GM21515 (cell line): ENCODE measurements at regions not wholly inside any gene's neighbourhood (a gene's known extent, or its start where the extent isn't known, plus 50 kb on each side); places are given as distances from the start of the nearest gene placed in this dataset.
"Not testable (repeated sequence)": the region's sequence is repeated elsewhere in the genome, so short reads cannot be mapped to it uniquely, and the experiment has no call there.

Experiments
- ATAC-seq: cut with Tn5 transposase; IDR thresholded peaks from one replicate; pipeline ENCODE4 v1.9.1; 2021; ENCODE audit not compliant: unreplicated experiment

DNA sequence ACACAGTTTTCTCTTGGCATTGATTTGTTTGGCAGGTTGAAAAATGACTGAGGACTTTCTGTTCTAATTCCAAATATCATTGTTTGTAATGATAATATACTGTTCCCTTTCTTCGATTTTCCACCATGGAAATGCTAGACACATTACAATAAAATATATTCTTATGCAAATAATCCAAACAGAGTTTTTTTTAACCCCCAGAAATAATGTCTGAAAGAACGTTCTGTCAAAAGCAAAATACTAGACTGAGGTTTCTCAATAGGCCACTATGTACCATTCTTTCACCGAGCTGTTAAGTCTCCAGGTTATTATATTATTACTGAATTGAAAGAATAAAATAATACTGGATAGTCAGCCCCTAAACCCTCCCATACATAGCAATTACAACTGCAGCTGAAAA lies 312.5 kb downstream of the ZIC3 start:
- ATAC-seq: no peak

DNA sequence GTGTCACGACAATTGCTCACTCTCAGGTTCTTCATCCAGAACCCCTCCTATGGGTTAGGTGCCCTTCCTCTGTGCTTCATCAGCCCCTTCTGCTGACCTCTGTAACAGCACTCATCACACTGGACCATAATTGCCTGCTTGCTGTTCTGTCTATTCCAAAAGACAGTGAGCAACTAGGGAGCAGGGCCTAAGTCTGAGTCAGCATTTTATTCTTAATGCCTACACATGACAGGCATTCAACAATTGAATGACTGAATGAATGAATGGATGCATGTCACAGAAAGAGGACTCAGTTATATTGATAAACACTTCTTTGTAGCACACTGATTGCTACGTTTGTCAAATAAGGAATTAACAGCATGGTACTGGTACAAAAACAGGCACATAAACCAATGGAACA lies 317.0 kb downstream of the ZIC3 start:
- no peak for ATAC-seq

DNA sequence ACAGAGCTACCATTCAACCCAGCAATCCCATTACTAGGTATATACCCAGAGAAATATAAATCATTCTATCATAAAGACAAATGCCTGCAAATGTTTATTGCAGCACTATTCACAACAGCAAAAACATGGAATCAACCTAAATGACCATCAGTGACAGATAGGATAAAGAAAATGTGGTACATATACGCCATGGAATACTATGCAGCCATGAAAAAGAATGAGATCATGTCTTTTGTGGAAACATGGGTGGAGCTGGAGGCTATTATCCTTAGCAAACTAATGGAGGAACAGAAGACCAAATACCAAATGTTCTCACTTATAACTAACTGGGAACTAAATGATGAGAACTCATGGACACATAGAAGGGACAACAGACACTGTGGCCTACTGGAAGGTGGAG lies 318.9 kb downstream of the ZIC3 start:
- ATAC-seq: not testable (repeated sequence)

DNA sequence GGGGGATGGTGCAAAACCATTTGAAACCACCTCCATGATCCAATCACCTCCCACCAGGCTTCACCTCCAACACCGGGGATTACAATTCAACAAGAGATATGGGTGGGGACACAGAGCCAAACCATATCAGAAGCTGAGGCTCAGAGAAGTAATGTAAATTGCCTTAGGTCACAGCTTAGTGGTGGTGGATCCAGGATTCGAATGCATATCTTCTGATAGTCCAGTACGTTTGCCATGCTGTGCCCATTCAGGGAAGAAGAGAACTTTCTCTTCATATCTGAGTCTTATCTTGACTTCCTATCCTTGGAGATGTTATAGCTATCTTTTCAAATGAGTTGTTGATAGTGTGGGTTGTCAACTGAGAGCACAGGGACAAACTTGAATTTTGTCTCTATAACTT lies 325.5 kb downstream of the ZIC3 start:
- no peak for ATAC-seq

DNA sequence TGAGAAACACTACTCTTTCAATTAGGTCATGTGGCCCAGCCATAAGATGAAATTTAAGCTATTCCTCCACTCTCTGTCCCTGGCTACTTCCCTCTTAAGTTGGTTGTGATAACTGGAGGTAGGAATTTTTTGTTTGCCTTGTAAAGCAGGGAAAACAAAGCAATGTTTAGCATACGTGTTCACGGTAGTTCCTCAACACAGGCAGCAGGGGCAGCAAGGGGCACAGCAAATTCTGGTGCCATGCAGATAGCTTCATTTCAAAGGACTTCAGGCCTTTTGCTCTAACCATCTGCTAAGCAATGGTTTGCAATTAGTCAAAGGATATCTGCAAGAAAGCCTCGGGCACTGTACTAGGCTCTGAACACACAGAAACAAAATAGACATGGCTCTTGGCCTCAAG lies 330.2 kb downstream of the ZIC3 start:
- no peak for ATAC-seq

DNA sequence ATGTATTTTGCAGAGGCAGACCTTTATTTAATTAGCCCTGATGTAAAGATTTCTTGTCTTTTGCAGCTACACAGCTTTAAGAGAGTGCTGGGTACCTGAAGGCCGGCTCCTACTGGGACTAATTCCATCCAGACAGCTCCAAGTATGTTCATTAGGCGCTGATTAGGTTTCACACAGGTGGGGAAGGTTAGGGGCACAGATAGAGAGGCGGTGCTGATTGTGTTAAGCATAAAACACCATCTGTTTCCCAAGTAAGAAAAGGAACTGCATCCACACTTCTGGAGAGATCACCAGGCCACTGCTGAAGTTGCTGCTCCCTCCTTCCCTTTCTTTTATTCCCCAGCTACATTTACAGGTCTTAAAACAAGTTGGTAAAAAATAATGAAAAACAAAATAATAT lies 349.5 kb downstream of the ZIC3 start:
- no peak for ATAC-seq

DNA sequence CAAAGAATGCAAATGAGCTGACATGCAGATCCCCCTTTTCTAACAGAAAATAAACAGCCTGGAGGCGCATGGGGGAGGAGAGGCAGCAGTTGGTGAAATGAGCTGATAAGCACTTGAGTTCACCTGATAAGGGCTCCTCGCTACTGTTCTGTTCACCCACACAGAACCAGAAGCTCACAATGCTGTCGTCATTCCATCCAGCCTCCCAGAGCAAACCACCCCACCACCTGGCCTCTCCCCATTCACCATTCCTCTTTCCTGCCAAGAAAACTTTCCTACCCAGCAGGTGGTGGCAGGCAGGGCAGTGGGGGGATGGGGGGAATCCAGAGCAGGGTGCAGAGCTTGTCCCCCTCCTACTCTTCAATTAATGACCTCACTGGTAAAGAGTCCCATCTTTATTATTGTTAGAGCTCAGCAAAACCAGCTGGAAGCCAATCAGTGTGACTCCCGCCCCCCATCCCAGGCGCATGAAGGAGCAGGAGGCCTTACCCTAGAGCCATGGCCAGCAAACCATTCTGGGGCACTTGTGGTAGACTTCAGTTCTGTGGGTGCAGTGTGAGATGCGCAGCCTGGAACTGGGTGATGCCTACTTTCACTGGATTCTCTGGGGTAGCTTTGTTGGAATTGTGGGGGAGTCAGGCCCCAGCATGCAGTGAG lies 350.3 kb downstream of the ZIC3 start:
- no peak for ATAC-seq

DNA sequence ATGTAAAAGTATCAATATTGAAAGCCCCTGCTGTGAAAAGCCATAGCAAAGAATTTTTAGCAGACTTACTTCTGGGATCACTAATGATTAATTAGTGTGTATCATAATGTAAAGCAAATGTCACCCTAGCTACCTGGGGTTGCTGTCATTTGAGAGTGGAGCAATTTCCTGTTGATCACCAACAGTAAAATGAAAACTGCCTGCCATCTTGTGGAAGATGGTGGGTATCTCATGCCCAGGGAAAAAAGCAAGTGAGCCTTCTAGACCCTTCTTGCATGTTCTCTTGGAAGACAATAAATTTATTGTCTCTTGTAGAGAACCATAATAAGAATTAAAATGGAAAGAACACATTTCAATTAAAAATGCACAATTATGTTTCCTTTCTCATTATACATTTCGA lies 360.2 kb downstream of the ZIC3 start:
- no peak for ATAC-seq

DNA sequence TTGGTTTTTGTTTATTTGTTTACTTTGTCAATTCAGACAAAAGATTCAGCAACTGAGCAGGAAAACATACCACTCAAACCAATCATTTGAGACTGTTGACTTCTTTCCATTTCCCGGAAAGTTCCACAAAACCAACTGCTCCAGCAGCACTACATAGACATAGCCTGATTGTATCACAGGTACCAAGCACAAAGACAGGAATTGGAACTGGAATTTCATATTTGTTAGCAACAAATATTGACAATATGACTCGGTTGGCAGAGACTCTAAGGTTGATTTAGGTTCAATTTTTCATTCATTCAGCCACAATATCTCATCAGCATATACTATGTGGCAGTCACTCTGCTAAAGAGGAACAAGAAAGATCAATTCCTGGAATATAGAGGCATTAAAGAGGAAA lies 364.0 kb downstream of the ZIC3 start:
- ATAC-seq: no peak

DNA sequence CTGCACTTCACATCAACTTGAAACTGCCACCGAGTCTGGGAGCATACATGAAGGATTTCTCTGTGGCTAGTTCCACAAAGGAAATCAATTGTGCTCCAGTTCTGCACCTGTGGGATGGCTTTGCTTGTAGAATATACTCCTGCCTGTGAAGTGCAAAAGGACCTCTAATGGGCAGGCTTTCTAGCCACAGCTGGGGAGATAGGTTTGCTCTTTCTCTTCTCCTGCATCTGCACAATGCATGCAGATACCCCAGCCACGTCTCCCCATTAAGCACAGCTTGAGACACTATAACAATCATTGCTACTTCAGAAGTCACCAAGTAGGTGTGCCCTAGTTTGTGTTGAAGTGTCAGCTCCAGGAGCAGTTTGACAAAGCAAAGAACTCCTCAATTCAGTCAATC lies 364.6 kb downstream of the ZIC3 start:
- ATAC-seq: no peak

DNA sequence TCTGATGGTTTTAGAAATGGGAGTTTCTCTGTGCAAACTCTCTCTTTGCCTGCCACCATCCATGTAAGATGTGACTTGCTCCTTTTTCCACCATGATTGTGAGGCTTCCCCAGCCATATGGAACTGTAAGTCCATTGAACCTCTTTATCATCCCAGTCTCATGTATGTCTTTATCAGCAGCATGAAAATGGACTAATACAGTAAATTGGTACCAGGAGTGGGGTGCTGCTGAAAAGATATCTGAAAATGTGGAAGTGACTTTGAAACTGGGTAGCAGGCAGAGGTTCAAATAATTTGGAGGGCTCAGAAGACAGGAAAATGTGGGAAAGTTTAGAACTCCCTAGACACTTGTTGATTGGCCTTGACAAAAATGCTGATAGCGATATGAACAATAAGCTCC lies 368.3 kb downstream of the ZIC3 start:
- ATAC-seq: not testable (repeated sequence)

DNA sequence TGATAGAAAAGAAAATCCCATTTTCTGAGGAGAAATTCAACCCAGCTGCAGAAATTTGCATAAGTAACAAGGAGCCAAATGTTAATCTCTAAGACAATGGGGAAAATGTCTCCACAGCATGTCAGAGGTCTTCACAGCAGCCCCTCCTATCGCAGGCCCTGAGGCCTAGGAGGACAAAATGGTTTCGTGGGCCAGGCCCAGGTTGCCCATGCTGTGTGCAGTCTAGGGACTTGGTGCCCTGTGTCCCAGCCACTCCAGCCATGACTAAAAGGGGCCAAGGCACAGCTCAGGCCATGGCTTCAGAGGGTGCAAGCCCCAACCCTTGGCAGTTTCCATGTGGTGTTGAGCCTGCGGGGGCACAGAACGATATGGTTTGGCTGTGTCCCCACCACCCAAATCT lies 369.0 kb downstream of the ZIC3 start:
- ATAC-seq: not testable (repeated sequence)

DNA sequence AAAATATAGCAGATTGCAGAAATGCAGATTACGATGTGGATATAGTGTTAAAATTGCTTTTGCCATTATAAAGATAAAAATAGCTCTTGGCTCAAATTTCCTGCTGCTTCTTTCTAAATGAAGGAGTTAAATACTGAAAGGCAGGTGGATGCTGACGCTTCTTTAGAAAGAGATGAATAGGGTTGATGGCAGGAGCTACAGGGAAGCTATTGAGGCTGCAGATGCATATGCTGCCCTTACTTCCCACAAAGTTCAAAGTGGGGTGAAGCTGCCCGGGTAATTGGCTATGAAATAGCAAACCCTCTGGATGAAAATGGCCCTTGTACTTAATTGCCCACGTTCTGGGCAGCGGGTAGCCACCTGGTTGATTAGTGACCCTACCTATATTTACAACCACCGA lies 379.5 kb downstream of the ZIC3 start:
- ATAC-seq: no peak

DNA sequence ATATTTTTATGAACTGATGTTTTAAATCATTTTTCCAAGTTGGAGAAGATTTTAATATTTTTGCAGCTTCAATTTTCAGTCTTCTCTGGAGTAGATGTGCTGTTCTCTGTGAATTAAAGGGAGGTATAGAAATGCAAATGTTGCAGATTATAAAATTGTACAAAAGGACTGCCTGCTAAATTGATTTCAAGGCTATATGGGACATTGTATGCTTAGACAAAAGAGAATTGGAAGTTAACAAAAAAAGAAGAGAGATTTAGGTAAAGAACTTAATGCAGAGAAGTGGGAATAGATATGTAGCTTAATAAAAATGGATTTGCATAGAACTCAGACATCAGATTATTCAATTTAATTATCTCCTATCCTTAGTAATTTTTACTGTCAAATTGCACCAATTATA lies 403.3 kb downstream of the ZIC3 start:
- ATAC-seq: no peak

DNA sequence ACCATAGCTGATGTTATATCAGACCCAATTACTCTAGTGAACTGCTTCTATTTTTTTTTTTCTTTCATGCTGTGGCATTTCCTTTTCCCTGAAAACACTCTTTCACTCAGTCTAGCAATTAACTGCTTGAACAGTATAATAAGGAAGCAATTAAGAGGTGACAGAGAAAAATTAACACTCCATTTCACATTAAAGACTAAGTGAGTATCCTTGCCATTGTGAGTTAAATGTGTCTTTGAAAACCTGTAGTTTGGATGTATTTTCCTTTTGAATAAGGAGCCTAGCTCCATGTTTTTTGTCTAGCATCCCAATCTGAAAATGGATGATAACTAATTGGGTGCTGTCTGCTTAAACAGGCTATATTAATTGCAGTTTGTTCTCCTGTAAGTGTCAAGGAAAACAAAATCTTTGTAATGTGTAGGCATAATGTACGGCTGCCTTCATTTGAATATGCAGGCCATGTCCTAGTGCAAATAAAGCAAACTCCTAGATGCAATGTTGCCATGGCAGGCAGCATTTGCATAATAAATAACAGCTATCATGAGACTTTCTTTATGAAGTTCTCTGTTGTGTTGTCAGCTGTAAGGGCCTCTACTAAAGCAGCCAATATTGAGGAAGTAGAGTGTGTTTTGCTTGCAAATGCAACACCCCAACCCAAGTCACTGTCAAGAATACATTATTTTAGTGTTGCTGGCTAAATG lies 416.7 kb downstream of the ZIC3 start:
- ATAC-seq: no peak

DNA sequence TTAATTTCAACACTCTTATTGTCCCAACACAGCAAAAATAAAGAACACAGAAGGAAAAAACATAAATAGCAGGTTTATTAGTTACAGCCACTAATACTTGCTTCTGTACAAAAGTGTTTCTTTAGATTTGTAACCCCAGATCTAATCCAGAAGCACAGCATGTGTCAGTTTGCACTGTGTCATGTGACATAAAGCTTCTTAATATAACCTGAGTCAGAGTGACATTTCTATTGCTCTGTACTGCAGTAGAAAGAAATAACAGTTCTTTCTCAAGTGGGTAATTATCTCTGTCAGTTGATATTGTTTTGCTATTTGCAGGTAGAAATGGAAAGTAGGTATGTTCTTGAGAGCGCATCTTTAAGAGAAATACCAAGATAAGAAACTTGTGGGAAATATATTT lies 422.5 kb downstream of the ZIC3 start:
- ATAC-seq: no peak

DNA sequence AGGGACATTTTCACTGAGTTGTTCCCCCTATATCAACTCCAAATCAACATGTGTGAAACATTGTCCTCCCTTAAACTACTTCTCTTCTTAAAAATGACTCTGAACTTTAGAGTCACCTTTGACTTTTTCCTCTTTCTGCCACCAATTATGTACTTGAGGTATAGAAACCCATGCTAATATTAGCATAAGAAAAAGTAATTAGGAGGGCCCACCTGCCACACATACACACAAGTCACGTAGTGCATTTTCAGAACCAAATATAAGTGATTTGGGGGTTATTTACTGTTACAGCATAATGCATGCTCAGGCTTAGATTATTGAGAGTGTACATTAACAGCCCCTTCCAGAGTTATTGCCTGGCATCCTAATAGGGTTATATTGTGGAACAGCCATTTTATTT lies 432.7 kb downstream of the ZIC3 start:
- ATAC-seq: no peak

DNA sequence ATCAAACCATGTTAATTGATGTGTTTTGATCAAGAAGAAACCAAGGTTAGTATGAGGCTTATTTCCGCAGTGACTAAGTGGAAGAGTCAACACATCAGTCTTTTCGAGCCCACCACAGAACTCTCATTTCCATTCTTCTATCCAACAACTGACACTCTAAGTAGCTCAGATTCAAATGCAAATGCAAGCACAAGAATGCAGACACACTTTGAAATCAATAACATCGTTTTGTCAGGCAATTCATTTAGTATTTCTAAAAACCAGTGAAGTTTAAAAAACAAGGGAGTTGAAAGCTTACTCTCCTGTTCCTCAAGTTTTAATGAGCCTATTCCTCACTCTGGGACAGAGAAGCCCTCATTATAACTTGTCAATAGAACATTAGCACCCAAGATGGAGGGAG lies 433.1 kb downstream of the ZIC3 start:
- no peak for ATAC-seq

DNA sequence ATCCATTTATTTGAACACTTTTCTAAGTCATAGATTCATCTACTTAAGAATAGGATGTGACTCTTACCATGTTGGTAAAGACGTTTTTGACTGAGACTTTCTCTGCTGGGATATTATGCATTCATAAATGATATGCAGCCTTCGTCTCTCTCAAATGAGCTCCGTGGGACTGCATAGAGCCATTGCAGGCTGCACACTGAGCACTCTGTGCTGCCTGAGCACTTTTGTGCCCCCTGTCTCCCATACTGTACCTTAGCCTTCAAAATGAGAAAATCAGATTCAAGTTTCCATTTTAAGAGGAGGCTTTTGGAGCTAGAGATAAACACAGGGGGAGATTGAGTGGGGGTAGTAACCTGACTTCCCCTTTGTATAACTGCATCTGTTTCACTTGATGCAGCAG lies 433.6 kb downstream of the ZIC3 start:
- no peak for ATAC-seq

DNA sequence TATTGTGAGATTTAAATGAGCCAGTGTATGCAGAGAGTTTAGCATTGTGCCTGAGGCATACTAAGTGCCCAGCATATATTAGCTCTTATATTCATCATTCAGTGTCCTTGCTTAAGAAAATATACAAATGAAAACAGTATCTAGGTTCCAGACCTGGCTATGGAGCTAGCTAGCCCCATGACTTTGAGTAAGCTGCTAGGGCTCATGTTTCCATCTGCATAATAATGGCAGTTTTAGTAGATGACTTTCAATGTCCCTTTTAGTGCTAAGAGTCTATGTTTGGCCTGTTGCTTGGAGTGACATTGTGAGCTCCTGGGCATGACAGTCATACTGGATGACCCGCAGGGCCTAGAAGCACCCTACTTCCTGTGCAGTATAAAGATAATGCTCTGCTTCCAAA lies 435.3 kb downstream of the ZIC3 start:
- no peak for ATAC-seq

DNA sequence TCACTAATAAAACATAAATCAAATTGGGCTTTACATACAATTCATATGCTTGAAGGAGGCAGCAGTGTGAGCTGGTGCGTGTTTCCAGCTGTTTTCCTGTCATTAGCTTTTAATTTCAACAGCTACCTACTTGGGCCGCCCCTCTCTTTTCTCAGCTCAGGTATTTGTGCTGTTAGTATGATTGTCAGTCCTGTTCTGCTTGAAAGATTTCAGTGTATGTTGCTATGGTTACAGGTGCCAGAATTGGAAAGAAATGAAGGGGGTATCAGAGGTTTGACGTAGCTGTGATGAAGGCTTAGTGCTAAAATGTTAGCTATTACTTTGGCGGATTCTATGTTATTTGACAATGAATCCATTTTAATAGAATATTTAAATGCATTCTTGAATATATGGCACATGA lies 440.3 kb downstream of the ZIC3 start:
- ATAC-seq: no peak

DNA sequence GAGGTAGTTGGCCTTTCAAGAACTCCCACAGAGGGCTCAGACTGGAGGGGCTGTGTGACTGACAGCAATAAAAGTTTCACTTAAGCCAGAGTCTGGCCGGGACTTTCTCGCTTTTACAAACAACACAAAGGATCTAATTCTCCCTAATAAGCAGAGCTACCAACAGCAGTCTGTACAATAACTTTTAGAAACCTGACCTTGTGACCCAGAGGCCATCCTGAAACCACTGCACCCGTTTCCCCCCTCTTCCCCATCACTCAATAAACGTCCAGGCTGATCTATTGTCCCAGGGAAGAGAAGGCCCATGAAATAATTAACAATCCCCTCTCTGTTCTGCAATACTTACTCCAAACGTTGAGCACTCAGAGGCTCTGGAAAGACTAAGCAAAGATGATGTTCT lies 442.4 kb downstream of the ZIC3 start:
- ATAC-seq: no peak

DNA sequence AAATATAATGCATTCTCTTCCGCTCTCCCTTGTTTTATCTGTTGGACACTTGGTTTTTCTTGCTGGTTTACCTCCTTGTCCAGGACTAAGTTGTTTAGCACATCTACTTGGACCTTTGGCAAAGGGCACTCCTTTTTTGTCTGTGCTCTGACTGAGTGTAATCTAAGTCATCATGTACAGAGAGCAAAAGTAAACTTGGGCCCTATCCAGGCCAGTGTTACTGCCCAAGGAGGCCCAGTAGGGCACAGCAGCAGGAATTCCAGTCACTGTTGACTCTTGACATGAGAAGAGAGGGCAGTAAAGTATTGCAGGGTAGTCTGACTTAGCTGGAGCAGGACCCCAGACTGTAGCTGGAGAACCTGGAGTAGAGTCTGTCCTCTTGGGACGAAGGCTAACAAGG lies 445.5 kb downstream of the ZIC3 start:
- ATAC-seq: no peak
